HepG2 (cell line): ENCODE measurements at regions not wholly inside any gene's neighbourhood (a gene's known extent, or its start where the extent isn't known, plus 50 kb on each side); places are given as distances from the start of the nearest gene placed in this dataset.

Source experiments
- FOXP1 ChIP-seq, 2 experiments: fragments of 450-650 bp in 1 of 2; IDR thresholded peaks; 2 replicates each; pipeline ENCODE4 v1.6.1; 2017 to 2018; ENCODE audit warnings: antibody characterized with exemption in 1 of 2
- NR2C2 ChIP-seq: sonication (generic); formaldehyde crosslinking; IDR thresholded peaks from 2 replicates; pipeline ENCODE4 v1.4.0; 2020; ENCODE audit warnings: missing genetic modification reagents, mild to moderate bottlenecking, moderate library complexity, borderline replicate concordance
- POLR2A ChIP-seq, 2 experiments: IDR thresholded peaks; 2 replicates each; pipeline ENCODE4 v1.6.1; 2011; ENCODE audit warnings: low read depth in 2 of 2, low read length in 2 of 2, mild to moderate bottlenecking in 1 of 2, moderate library complexity in 1 of 2; ENCODE audit not compliant: insufficient read depth in 1 of 2
- RAD21 ChIP-seq: fragments of 450-650 bp; formaldehyde crosslinking; IDR thresholded peaks from 2 replicates; pipeline ENCODE4 v1.5.0; 2020; ENCODE audit warnings: mild to moderate bottlenecking
- RXRA ChIP-seq: sonication (generic); formaldehyde crosslinking; IDR thresholded peaks from 2 replicates; pipeline ENCODE4 v1.5.1; 2020; ENCODE audit warnings: missing genetic modification reagents
- XRCC5 ChIP-seq: fragments of 200-400 bp; formaldehyde crosslinking; optimal IDR thresholded peaks from 2 replicates; pipeline ENCODE3; 2017; ENCODE audit warnings: mild to moderate bottlenecking, low read length
- ZNF33B ChIP-seq: sonication (generic); formaldehyde crosslinking; IDR thresholded peaks from 2 replicates; pipeline ENCODE4 v1.5.1; 2020; ENCODE audit warnings: mild to moderate bottlenecking, missing genetic modification reagents
- ZNF552 ChIP-seq: sonication (generic); formaldehyde crosslinking; IDR thresholded peaks from 2 replicates; pipeline ENCODE4 v1.9.0; 2022; ENCODE audit warnings: missing genetic modification reagents, mild to moderate bottlenecking, borderline replicate concordance
- TF ChIP-seq, protein P1 (sequence below): sonication (generic); formaldehyde crosslinking; IDR thresholded peaks from 2 replicates; pipeline ENCODE4 v1.5.0; 2020; ENCODE audit warnings: mild to moderate bottlenecking, missing genetic modification reagents, moderate library complexity
- TF ChIP-seq, protein P2 (sequence below): sonication (generic); formaldehyde crosslinking; IDR thresholded peaks from 2 replicates; pipeline ENCODE4 v1.8.0; 2022; ENCODE audit warnings: low read depth, missing genetic modification reagents
- TF ChIP-seq, protein P3 (sequence below): sonication (generic); formaldehyde crosslinking; IDR thresholded peaks from 2 replicates; pipeline ENCODE4 v1.4.0; 2020; ENCODE audit warnings: mild to moderate bottlenecking, missing genetic modification reagents, borderline replicate concordance
- TF ChIP-seq, protein P4 (sequence below): sonication (generic); IDR thresholded peaks from 2 replicates; pipeline ENCODE4 v1.6.1; 2016; ENCODE audit warnings: low read depth, borderline replicate concordance
- TF ChIP-seq, protein P5 (sequence below): sonication (generic); formaldehyde crosslinking; IDR thresholded peaks from 2 replicates; pipeline ENCODE4 v1.8.1; 2023; ENCODE audit warnings: mild to moderate bottlenecking, moderate library complexity, missing genetic modification reagents

DNA sequence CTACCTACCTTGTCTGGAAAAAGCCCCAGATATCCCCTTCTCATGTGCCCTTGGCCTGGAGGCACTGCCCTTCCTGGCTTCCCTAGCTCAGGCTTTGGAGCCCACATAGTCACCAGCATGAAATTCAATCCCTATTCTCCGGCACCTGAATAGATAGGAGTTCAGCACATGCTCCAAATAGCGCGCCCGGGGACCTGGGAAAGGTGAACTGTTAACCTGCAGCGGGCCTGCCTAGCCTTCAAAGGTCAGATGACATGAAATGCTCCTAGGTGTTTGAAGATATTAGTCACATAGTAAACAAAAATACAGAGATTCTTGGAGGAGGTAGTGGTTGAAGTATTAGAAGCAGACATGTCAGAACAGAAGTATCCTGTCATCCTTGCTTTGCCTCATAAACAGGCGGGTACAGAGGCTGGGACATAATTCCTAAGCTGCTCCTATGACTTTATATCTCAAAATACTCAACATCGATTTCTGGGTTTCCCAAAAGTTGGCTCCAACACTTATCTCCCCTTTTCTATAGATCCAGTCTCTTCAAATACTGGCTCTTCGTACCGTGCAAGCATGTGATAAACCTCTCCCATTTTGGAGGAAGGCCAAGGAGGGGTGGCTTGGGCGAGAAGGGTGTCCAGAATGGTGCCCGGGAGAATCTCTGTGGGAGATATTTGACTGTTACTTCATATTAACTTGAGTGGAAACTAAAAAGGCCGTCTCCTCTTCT is 88.0 kb upstream of the ANKH start:
- TF ChIP-seq ZNF552 (no peak), RAD21 (no peak), RXRA (CRISPR knock-in tag) (no peak), FOXP1 (IDR thresholded peaks at IDR 0.05) (no peak), FOXP1 (CRISPR knock-in tag; IDR thresholded peaks at IDR 0.05) (no peak), NR2C2 (CRISPR knock-in tag) (no peak), XRCC5 (peak; percentile 41), POLR2A (IDR thresholded peaks at IDR 0.05; ENCODE audit: insufficient read depth in 1 of 2, low read depth in 2 of 2, low read length in 2 of 2) (no peak), ZNF33B (no peak)
- TF ChIP-seq, protein P1, sequence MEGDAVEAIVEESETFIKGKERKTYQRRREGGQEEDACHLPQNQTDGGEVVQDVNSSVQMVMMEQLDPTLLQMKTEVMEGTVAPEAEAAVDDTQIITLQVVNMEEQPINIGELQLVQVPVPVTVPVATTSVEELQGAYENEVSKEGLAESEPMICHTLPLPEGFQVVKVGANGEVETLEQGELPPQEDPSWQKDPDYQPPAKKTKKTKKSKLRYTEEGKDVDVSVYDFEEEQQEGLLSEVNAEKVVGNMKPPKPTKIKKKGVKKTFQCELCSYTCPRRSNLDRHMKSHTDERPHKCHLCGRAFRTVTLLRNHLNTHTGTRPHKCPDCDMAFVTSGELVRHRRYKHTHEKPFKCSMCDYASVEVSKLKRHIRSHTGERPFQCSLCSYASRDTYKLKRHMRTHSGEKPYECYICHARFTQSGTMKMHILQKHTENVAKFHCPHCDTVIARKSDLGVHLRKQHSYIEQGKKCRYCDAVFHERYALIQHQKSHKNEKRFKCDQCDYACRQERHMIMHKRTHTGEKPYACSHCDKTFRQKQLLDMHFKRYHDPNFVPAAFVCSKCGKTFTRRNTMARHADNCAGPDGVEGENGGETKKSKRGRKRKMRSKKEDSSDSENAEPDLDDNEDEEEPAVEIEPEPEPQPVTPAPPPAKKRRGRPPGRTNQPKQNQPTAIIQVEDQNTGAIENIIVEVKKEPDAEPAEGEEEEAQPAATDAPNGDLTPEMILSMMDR: no peak
- TF ChIP-seq, protein P2, sequence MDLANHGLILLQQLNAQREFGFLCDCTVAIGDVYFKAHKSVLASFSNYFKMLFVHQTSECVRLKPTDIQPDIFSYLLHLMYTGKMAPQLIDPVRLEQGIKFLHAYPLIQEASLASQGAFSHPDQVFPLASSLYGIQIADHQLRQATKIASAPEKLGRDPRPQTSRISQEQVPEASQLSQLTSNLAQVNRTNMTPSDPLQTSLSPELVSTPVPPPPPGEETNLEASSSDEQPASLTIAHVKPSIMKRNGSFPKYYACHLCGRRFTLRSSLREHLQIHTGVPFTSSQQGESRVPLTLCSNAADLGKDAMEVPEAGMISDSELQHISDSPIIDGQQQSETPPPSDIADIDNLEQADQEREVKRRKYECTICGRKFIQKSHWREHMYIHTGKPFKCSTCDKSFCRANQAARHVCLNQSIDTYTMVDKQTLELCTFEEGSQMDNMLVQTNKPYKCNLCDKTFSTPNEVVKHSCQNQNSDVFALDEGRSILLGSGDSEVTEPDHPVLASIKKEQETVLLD: no peak
- TF ChIP-seq, protein P3, sequence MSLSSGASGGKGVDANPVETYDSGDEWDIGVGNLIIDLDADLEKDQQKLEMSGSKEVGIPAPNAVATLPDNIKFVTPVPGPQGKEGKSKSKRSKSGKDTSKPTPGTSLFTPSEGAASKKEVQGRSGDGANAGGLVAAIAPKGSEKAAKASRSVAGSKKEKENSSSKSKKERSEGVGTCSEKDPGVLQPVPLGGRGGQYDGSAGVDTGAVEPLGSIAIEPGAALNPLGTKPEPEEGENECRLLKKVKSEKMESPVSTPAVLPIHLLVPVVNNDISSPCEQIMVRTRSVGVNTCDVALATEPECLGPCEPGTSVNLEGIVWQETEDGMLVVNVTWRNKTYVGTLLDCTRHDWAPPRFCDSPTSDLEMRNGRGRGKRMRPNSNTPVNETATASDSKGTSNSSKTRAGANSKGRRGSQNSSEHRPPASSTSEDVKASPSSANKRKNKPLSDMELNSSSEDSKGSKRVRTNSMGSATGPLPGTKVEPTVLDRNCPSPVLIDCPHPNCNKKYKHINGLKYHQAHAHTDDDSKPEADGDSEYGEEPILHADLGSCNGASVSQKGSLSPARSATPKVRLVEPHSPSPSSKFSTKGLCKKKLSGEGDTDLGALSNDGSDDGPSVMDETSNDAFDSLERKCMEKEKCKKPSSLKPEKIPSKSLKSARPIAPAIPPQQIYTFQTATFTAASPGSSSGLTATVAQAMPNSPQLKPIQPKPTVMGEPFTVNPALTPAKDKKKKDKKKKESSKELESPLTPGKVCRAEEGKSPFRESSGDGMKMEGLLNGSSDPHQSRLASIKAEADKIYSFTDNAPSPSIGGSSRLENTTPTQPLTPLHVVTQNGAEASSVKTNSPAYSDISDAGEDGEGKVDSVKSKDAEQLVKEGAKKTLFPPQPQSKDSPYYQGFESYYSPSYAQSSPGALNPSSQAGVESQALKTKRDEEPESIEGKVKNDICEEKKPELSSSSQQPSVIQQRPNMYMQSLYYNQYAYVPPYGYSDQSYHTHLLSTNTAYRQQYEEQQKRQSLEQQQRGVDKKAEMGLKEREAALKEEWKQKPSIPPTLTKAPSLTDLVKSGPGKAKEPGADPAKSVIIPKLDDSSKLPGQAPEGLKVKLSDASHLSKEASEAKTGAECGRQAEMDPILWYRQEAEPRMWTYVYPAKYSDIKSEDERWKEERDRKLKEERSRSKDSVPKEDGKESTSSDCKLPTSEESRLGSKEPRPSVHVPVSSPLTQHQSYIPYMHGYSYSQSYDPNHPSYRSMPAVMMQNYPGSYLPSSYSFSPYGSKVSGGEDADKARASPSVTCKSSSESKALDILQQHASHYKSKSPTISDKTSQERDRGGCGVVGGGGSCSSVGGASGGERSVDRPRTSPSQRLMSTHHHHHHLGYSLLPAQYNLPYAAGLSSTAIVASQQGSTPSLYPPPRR (CRISPR knock-in tag): no peak
- TF ChIP-seq, protein P4, sequence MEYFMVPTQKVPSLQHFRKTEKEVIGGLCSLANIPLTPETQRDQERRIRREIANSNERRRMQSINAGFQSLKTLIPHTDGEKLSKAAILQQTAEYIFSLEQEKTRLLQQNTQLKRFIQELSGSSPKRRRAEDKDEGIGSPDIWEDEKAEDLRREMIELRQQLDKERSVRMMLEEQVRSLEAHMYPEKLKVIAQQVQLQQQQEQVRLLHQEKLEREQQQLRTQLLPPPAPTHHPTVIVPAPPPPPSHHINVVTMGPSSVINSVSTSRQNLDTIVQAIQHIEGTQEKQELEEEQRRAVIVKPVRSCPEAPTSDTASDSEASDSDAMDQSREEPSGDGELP: no peak
- TF ChIP-seq, protein P5, sequence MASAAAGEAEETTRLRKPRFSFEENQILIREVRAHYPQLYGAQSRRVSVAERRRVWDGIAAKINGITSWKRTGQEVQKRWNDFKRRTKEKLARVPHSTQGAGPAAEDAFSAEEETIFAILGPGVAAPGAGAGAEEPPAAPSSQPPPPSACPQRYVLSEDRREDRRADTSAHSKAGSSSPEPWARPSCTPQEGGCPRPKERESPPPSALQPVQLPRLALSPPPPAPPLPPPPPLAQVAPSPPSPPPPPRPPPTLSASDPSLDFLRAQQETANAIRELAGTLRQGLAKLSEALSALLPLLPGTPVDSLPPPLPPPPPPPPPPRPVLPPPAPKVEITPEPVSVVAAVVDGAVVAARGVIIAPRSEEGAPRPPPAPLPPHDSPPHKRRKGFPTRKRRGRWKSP (CRISPR knock-in tag): no peak
